ENCODE measurements at regions not wholly inside any gene's neighbourhood (a gene's known extent, or its start where the extent isn't known, plus 50 kb on each side); places are given as distances from the start of the nearest gene placed in this dataset.

DNA sequence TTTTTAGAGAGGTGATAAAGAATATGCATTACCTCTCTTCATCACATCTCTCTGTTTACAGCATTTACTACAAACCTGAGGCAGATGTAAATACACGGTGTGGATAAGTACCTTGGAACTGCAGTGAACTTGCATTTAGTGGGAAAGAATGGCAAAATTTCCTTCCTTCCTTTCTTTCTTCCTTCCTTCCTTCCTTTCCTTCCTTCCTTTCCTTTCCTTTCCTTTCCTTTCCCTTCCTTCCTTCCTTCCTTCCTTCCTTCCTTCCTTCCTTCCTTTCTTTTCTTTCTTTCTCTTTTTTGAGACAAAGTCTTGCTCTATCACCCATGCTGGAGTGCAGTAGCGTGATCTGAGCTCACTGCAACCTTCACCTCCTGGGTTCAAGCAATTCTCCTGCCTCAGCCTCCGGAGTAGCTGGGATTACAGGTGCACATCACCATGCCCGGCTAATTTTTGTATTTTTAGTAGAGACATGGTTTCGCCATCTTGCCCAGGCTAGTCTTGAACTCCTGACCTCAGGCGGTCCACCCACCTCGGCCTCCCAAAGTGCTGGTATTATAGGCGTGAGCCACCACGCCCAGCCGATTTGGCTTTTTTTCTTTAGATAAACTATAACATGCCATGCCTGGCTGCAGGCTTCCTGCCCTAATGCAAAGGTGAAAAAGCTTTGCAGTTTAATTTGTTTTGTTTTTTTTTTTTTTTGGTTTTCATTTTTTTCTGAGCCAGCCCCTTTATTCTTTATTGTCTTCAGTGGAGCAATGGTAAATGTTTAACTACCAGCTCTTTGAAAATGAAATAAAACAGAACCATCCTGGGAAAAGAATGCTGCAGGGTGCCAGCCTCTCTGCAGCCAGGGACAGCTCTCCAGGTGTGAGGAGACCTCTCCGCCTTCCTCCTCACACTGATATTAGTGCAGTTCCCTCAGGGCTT lies 64.2 kb upstream of the NEDD9 start:
- DNase-seq (ENCODE audit: low spot score) = no peak

DNA sequence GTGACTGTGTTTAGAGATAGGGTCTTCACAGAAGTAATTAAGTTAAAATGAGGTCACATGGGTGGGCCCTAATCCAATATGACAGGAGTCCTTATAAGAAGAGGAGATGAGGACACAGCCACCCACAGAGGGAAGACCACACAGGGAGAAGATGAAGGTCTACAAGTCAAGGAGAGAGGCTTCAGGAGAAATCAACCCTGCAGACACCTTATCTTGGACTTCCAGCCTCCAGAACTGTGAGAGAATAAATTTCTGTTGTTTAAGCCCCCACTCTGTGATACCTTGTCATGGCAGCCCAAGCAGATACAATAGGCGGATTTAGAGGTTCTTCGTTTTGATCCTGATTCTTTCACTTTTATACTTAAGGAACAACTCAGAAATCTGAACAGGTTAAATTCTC lies 63.5 kb upstream of the NEDD9 start:
- no peak for DNase-seq (ENCODE audit: low spot score)

- no peak for DNase-seq (ENCODE audit: low spot score)
Observed at GRCh38 chr6:11294228-11294627, 61.8 kb upstream of the NEDD9 start.

DNA sequence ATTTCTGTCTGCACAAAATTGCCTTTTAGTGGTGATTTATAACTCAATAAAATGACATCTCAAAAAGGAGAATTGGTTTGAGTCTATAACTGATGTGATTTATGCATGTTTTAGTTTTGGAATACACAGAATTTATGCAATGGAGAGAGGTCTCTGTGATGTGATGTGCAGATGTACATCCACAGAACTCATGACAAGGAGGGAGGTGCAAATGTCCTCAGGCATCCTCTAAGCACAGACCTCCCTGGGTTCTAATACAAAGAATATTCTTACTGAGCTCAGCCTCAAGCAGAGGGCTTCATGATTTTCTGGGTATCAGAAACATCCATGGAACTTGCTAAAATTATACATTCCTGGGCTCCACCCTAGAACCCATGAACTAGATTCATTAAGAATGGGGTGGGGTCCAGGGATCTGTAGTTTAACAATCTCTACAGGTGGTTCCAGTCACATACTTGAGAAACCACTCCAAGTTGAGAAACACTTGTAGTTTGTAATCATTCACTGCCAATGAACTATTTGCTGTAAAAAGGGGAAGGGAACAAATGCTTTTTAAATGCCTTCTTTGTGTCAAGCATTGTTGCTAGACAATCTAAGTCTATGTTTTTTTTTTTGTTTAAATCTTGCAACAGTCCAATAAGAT lies 60.2 kb upstream of the NEDD9 start:
- DNase-seq (ENCODE audit: low spot score) = no peak

- DNase-seq (ENCODE audit: low spot score) = no peak
Observed at GRCh38 chr6:11292091-11292490, 59.6 kb upstream of the NEDD9 start.

DNA sequence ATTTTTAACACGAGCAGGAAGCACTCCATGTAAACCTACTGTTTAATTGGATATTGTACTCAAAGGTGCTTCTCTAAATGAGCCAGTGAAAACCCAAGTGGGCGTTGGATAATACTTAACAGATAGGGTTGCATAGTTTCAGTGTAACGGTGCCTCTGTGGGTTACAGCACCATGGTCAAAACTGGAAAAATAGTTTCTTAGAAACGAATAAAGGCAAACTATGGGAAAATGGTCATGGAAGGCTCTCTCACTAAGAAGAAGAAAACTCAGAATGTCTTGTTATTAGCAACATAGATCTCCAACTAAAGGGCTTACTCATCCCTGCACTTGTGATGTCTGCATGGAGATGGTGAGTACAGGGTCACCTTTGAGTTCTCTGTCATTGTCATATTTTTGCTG lies 59.1 kb upstream of the NEDD9 start:
- DNase-seq (ENCODE audit: low spot score) = no peak

DNA sequence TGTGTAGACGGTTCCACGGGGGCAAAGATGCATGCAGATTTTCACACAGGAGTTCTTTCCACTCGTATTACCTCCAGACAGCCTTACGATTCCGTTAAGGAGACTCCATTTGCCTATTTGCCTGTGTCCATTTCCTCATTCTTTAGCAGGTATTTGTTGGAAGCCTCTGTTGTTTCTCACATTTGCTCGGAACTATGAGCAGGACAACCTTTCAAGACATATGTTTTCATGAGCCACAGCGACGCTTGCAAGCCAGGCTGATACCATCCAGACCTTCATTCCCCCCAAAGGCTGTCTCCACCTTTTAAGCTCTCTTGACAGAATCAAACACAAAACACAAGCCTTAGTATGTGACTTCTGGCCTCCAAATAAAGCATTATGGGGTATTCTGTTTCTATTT lies 57.6 kb upstream of the NEDD9 start:
- DNase-seq (ENCODE audit: low spot score) = no peak

DNA sequence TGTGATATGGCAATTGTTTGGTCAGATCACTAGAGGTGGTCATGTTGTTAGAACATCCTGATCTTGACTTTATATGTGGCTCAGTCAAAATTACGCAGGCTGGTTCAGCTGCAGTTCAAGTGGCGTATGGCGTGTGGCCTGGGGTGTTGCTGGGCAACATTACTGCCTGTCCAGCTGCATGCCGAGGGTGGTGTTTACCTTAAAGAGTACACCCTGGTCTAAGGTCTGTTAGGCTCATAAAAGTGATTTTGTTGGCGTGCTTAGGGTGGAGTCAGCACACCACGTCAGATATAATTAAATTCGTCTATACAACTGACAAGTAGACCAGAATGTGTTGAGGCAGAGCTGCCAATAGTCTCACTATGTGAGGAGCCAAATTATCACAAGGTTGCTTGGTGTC lies 55.6 kb upstream of the NEDD9 start:
- no peak for DNase-seq (ENCODE audit: low spot score)

DNA sequence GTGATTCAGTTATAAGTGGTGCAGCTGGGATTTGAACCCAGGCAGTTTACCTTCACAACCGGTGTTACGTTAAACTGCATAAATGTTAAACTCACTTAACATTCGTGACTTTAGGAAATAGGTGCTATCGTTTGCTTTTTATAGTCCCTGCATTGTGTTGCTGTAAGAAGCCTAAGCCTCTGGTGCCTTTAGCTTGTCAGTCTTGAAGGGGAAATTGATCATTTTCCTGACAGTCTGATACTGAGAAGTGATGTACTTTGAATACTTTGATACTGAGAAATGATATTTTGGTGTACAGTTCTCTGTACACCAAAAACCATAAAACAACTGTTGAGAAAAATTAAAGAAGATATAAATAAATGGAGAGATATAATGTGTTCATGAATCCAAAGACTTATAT lies 52.5 kb upstream of the NEDD9 start:
- DNase-seq (ENCODE audit: low spot score) = no peak

- DNase-seq (ENCODE audit: low spot score) = no peak
Observed at GRCh38 chr6:11283629-11284028, 51.2 kb upstream of the NEDD9 start.

GRCh38 chr6:11282875-11283274 lies 50.4 kb upstream of the NEDD9 start:
- no peak for DNase-seq (ENCODE audit: low spot score)

Measured in hepatic stellate cell (primary cell).